MM.1S (cell line): ENCODE measurements at regions not wholly inside any gene's neighbourhood (a gene's known extent, or its start where the extent isn't known, plus 50 kb on each side); places are given as distances from the start of the nearest gene placed in this dataset.

ENCODE experiments used
- DNase-seq: peaks from one replicate; pipeline ENCODE4 v3.0.0-alpha.2; 2015
- H2AFZ ChIP-seq: fragments of 300-600 bp; sonication (generic); 2 replicates; pipeline ENCODE4 v1.6.0; 2016; ENCODE audit warnings: antibody characterized with exemption, low read length
- H3F3A ChIP-seq: fragments of 300-600 bp; sonication (generic); 2 replicates; pipeline ENCODE4 v1.6.1; 2016; ENCODE audit warnings: mild to moderate bottlenecking, antibody characterized with exemption, low read length, moderate library complexity, mixed read lengths; ENCODE audit not compliant: insufficient read depth
- H3K27ac ChIP-seq: fragments of 300-600 bp; sonication (generic); 2 replicates; pipeline ENCODE4 v1.5.1; 2016; ENCODE audit warnings: mild to moderate bottlenecking, low read length
- H3K27me3 ChIP-seq: fragments of 300-600 bp; sonication (generic); replicated peaks from 2 replicates; pipeline ENCODE4 v1.6.0; 2016; ENCODE audit warnings: low read length; ENCODE audit not compliant: insufficient read depth
- H3K36me3 ChIP-seq: fragments of 300-600 bp; sonication (generic); replicated peaks from 2 replicates; pipeline ENCODE4 v1.6.1; 2016; ENCODE audit warnings: mild to moderate bottlenecking, low read length, mixed read lengths; ENCODE audit not compliant: insufficient read depth
- H3K4me1 ChIP-seq: fragments of 300-600 bp; sonication (generic); 2 replicates; pipeline ENCODE4 v1.6.1; 2016; ENCODE audit warnings: low read length, mixed read lengths
- H3K4me2 ChIP-seq: fragments of 300-600 bp; sonication (generic); 2 replicates; pipeline ENCODE4 v1.6.0; 2016; ENCODE audit warnings: low read depth, low read length
- H3K4me3 ChIP-seq: fragments of 300-600 bp; sonication (generic); 2 replicates; pipeline ENCODE4 v1.5.1; 2016; ENCODE audit warnings: low read length, mixed read lengths
- H3K79me2 ChIP-seq: fragments of 300-600 bp; sonication (generic); 2 replicates; pipeline ENCODE4 v1.6.1; 2016; ENCODE audit warnings: mixed run types, low read length, mixed read lengths
- H3K9ac ChIP-seq: fragments of 300-600 bp; sonication (generic); 2 replicates; pipeline ENCODE4 v1.6.1; 2016; ENCODE audit warnings: low read length, mixed read lengths
- H3K9me2 ChIP-seq: fragments of 300-600 bp; sonication (generic); replicated peaks from 2 replicates; pipeline ENCODE4 v1.6.1; 2016; ENCODE audit warnings: mild to moderate bottlenecking, low read length, mixed read lengths; ENCODE audit not compliant: insufficient read depth
- H3K9me3 ChIP-seq: fragments of 300-600 bp; sonication (generic); replicated peaks from 2 replicates; pipeline ENCODE4 v1.6.1; 2016; ENCODE audit warnings: mild to moderate bottlenecking, low read length, mixed read lengths; ENCODE audit not compliant: insufficient read depth
- H4K20me1 ChIP-seq: fragments of 300-600 bp; sonication (generic); 2 replicates; pipeline ENCODE4 v1.6.1; 2016; ENCODE audit warnings: mild to moderate bottlenecking, low read length, moderate library complexity, mixed read lengths; ENCODE audit not compliant: insufficient read depth
- EZH2 ChIP-seq: fragments of 300-600 bp; sonication (generic); optimal IDR thresholded peaks from 2 replicates; pipeline ENCODE3; 2017; ENCODE audit warnings: low read depth, mild to moderate bottlenecking, antibody characterized with exemption, low read length, mixed read lengths
- EZH2phosphoT487 ChIP-seq: fragments of 300-600 bp; sonication (generic); IDR thresholded peaks from 2 replicates; pipeline ENCODE4 v1.6.1; 2018; ENCODE audit warnings: antibody characterized with exemption, low read length
- TF ChIP-seq, protein P1 (sequence below): fragments of 300-600 bp; sonication (generic); IDR thresholded peaks from 2 replicates; pipeline ENCODE4 v1.5.1; 2016; ENCODE audit warnings: antibody characterized with exemption, low read length, mixed read lengths

- Histone ChIP-seq H3K4me2 (no peak overlapping the region), H3K27me3 (no peaks in the 10 kb centered on the region), H3K27ac (no peak overlapping the region), H3K36me3 (no peaks in the 10 kb centered on the region), H3K4me1 (no peaks in the 10 kb centered on the region), H3F3A (no peaks in the 10 kb centered on the region), H3K4me3 (no peak overlapping the region), H2AFZ (no peak overlapping the region), H3K9me3 (no peaks in the 10 kb centered on the region), H3K9ac (no peak overlapping the region), H3K9me2 (no peaks in the 10 kb centered on the region), H3K79me2 (no peaks in the 10 kb centered on the region), H4K20me1 (no peaks in the 10 kb centered on the region)
- no peak for DNase-seq
- TF ChIP-seq EZH2phosphoT487, result no peak
- TF ChIP-seq EZH2, result no peak
- TF ChIP-seq, protein P1, sequence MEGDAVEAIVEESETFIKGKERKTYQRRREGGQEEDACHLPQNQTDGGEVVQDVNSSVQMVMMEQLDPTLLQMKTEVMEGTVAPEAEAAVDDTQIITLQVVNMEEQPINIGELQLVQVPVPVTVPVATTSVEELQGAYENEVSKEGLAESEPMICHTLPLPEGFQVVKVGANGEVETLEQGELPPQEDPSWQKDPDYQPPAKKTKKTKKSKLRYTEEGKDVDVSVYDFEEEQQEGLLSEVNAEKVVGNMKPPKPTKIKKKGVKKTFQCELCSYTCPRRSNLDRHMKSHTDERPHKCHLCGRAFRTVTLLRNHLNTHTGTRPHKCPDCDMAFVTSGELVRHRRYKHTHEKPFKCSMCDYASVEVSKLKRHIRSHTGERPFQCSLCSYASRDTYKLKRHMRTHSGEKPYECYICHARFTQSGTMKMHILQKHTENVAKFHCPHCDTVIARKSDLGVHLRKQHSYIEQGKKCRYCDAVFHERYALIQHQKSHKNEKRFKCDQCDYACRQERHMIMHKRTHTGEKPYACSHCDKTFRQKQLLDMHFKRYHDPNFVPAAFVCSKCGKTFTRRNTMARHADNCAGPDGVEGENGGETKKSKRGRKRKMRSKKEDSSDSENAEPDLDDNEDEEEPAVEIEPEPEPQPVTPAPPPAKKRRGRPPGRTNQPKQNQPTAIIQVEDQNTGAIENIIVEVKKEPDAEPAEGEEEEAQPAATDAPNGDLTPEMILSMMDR, result no peak
These were observed 87.7 kb upstream of the PTPN3 start for GRCh38 chr9:109585796-109586195.

DNA sequence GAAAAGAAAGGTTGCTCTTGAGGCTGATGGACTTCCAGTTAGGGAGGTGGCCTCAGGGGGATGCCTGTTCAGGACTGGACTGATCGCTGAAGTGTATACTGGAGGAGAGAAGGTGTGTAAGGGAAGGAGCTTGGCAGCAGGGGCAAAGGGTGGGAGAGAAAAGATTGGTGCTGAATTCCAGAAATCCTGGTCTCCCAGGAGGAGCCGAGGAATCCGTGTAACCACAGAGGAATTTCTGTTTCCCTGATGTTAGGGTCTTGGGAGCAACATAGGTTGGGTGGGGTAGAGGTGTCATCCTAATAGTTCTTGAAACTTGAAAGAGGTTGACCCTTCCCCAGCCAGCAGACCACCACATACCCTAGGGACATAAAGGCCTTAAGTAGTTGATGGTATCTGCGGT, 88.9 kb upstream of the PTPN3 start:
- H3F3A ChIP-seq, result no peaks in the 10 kb centered on the region
- no peak for DNase-seq
- H3K27ac ChIP-seq, result no peak overlapping the region
- H3K9me3 ChIP-seq, result no peaks in the 10 kb centered on the region
- TF ChIP-seq EZH2 (no peak), EZH2phosphoT487 (no peak)
- TF ChIP-seq, protein P1, result no peak
- no peaks in the 10 kb centered on the region for H3K36me3 ChIP-seq
- no peak overlapping the region for H3K4me2 ChIP-seq
- no peak overlapping the region for H2AFZ ChIP-seq
- no peaks in the 10 kb centered on the region for H3K9me2 ChIP-seq
- no peaks in the 10 kb centered on the region for H3K4me1 ChIP-seq
- H4K20me1 ChIP-seq, result no peaks in the 10 kb centered on the region
- H3K9ac ChIP-seq, result no peak overlapping the region
- no peak overlapping the region for H3K4me3 ChIP-seq
- no peaks in the 10 kb centered on the region for H3K27me3 ChIP-seq
- H3K79me2 ChIP-seq, result no peaks in the 10 kb centered on the region

DNA sequence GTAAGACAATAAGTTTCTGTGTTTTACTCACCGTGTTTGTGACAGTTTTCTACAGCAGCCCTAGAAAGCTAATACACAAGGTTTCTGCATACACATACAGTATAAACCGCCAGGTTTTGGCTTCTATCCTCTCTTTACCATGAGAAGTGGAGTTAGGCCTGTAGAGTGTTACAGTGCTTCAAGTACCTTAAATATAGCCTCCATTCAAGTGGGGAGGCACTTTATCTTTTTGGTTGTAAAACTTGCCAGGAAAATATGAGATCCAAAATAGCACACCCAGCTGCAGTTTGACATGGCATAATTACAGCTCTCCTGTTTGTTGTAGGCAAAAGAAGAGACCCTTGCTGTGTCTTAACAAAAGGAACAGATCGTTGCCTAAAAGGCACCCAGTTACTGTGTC, 90.3 kb upstream of the PTPN3 start:
- Histone ChIP-seq H3K9me2 (no peaks in the 10 kb centered on the region), H3K4me1 (no peaks in the 10 kb centered on the region), H2AFZ (no peak overlapping the region), H3K9ac (no peak overlapping the region), H3K27ac (no peak overlapping the region), H4K20me1 (no peaks in the 10 kb centered on the region), H3F3A (no peaks in the 10 kb centered on the region), H3K4me3 (no peak overlapping the region), H3K79me2 (no peaks in the 10 kb centered on the region), H3K9me3 (no peaks in the 10 kb centered on the region), H3K27me3 (no peaks in the 10 kb centered on the region), H3K4me2 (no peak overlapping the region), H3K36me3 (no peaks in the 10 kb centered on the region)
- DNase-seq, result no peak
- TF ChIP-seq EZH2phosphoT487 (no peak), EZH2 (no peak)
- TF ChIP-seq, protein P1, result no peak
